HG03066 (cell line): ENCODE measurements at regions not wholly inside any gene's neighbourhood (a gene's known extent, or its start where the extent isn't known, plus 50 kb on each side); places are given as distances from the start of the nearest gene placed in this dataset.

Experiments used
- ATAC-seq: cut with Tn5 transposase; IDR thresholded peaks from one replicate; pipeline ENCODE4 v1.9.1; 2021; ENCODE audit warnings: low read depth; ENCODE audit not compliant: unreplicated experiment

- ATAC-seq, result no peak
Measured at GRCh38 chr10:62648921-62649320, 155.6 kb upstream of the ADO start.

DNA sequence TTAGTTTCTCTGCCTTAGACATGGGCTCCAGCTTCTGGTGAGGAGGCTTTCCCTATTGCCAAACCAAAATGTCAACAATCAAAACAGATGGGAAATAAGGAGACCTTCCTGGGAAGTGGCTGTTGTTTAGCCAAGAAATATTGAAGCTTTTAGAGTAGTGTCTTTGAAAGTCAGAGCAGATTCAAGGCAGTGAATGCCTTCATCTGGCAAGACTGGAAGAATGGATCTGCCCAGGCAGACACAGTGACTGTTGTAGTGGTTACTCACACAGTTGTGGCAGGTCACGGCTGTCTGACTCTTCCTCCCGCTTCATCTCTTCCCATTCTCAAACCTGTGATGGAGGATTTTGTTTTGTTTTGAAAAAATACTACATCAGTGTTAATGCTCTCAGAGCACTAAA, 154.1 kb upstream of the ADO start:
- ATAC-seq, result no peak

DNA sequence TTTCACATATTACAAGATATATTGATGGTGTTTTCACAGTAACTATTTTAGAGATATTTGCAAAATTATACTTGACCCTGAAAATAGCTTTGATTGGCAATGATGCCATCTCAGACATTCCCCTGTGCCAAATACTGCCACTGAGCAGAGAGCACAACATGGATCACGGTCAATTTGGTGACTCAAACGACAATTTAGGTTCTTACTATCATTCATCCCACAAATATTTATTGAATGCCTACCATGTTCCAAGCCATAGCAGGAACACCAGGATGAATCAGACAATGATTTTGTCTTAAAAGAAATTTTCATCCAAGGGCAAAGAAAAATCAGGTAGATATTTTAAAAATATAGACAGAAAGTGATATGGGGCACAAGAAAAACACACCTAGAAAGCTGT, 153.2 kb upstream of the ADO start:
- no peak for ATAC-seq

- ATAC-seq, result no peak
Measured at GRCh38 chr10:62652114-62652513, 152.4 kb upstream of the ADO start.

DNA sequence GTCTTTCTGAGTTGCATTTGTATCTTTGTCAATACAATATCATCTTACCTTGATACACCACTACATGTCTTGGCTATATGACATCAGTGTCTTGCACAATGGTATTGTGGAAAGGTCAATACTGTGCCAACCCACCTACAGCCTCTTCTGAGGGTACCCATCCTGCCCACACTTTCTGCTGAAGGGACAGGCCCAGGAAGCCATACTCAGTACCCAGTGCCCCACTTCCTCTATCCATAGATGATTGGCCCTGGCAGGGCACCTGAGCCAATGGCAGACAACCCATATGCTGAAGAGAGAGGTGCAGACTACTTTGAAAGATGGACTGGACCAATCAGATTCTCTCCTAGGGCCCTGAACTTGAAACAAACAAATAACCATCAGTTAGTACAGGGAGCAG, 152.0 kb upstream of the ADO start:
- ATAC-seq, result no peak

DNA sequence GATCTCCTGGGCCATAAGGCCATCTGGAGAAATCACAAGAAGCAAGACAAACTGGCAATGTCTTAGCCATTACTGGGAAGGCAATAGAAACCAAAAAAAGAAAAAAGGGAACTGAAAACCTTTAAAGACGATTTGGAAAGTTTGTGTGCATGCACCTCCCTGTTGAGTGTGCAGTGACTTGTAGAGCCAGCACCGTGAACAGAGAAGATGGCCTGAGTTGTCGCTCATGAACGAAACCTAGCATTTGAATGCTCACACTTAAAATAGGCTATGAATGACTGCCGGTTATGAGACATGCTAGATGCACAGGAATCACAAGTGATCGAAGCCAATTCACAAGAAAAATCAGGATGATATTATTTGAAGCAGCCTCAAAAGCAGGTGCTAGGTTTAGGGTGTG, 151.3 kb upstream of the ADO start:
- peak; percentile 67 for ATAC-seq

DNA sequence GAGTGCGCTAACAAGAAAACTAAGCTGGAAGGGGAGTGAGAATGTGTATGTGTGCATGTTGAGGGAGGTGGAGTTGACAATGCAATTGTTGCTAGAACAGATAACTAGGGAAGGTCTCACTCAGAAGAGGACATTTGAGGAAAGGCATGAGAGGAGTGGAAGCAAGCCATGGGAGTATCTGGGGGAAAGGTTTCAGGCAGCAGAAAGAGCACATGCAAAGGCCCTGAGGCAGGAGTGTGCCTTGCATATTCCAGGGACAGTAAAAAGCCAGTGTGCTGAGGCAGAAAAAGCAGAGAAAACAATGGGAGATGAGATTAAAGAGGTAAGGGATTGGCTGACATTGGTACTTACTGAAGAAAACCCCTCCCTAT, 149.6 kb upstream of the ADO start:
- ATAC-seq, result no peak

GRCh38 chr10:62655337-62655994, 149.1 kb upstream of the ADO start:
- ATAC-seq, result peak; percentile 81

DNA sequence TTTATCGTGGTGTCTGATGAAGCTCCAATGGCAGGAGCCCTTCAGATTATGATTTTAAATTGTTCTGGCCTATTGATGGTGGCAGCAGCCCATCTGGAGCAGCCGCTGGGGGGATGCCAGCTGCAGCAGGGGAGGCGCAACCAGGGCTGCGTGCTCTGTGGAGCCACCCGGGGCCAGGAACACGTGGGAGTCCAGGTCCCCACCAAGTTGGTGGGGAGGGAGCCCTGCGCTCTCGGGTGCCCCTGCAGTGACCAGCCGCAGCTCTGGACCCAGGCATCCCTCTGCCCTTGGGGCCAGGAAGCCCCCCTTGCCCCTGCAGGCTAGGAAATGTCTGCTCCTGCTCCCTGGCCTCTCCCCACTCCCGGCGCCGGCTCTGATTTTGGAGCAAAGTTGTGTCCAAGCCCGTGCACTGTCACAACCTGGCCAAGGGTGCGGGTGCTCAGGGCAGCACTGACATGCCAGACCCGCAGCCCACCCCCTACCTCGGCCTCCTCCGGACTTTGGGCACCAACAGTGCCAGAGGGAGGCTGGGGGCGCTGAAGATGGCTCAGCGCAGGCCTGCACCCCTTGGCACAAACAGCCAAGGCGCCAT, 147.2 kb upstream of the ADO start:
- ATAC-seq, result no peak

- no peak for ATAC-seq
Measured at GRCh38 chr10:62658516-62658915, 146.0 kb upstream of the ADO start.

DNA sequence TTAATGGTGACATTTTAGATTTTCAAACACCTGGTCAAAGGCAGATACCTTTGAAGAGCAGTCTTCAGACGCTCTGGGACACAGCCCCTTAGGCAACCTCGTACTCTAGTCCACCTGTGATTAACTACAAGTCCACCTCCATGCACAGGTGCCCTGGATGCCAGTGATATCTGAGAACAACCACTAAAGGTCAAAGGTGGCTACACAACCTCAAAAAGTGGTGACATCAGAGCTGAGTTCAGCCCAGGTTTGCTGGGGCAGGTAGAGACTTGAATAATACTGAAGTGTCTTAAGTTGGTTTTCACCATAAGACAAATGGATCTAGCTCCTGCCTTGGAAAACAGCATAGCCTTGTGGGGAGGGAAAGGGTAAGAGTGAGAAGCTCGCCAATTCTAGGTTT, 143.4 kb upstream of the ADO start:
- no peak for ATAC-seq

GRCh38 chr10:62662486-62662885, 142.0 kb upstream of the ADO start:
- no peak for ATAC-seq

DNA sequence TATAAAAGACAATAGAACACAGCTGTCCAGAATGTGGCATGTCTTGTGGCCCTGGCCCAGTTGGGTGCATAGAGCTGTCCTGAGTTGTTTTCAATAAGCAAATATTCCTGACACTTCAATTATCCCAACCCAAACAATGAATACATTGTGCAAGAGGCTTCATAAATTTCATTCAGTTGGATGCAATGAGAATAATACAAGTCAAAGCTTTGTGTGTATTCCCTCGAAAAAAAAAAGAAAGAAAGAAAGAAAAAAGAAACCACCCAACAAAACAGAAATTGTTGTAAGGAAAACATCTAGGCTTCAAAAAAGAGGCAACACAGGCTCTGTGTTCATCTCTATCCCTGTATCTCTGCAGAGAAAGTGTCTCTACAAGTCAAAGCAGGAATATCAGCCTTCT, 138.7 kb upstream of the ADO start:
- no peak for ATAC-seq

GRCh38 chr10:62666275-62666674, 138.2 kb upstream of the ADO start:
- no peak for ATAC-seq

GRCh38 chr10:62669341-62669740, 135.2 kb upstream of the ADO start:
- no peak for ATAC-seq

DNA sequence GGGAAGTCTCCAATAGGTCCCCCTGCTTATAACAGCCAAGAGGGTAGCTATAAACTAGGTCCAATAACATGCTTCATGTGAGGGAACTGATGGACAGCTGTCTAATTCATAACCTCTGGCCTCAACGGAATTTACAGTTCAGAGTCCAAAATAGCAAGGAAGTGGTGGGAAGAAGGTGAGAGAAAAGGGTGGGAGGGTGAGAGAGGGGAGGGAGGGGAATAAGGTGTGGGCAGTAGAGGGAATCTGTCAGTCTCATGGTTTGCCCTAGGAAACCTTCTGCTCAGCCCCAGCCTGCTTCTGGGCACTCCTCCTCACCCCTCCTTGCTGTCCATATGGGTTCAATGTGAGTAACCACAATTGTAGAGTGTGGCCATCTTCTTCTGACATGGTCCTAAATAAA, 133.4 kb upstream of the ADO start:
- ATAC-seq, result no peak

- ATAC-seq, result peak; percentile 95
Measured at GRCh38 chr10:62681211-62681940, 123.1 kb upstream of the ADO start.

- ATAC-seq, result no peak
Measured at GRCh38 chr10:62684911-62685310, 119.6 kb upstream of the ADO start.

DNA sequence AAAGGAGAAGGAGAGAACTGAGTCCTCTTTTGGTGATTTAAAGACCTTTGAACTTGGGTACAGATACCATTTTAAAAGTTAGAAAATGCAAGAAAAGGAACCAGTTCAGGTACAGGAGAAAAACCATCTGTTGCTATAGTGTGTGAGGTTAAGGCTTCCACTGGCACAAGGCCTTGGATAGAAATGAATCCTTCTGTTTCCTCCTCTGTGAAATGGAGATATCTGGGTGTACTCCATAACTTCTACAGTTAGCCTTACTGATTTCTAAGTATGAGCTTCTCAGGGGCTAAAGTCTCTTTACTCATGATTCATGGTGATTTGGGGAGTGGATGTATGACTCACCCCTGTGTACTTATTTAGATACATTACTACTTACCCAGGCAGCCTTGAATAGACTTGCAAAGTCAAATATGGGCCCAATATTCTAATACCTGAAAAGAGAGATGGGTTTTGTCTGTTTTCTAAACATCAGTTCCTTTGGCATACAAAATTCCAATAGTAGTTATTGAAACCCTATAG, 117.2 kb upstream of the ADO start:
- ATAC-seq, result no peak

GRCh38 chr10:62688971-62689700, 115.4 kb upstream of the ADO start:
- no peak for ATAC-seq

- ATAC-seq, result no peak
Measured at GRCh38 chr10:62689712-62690111, 114.8 kb upstream of the ADO start.
